GM21825 (cell line): ENCODE measurements at regions not wholly inside any gene's neighbourhood (a gene's known extent, or its start where the extent isn't known, plus 50 kb on each side); places are given as distances from the start of the nearest gene placed in this dataset.
"Not testable (repeated sequence)": the region's sequence is repeated elsewhere in the genome, so short reads cannot be mapped to it uniquely, and the experiment has no call there.

Source experiments
- ATAC-seq: cut with Tn5 transposase; IDR thresholded peaks from one replicate; pipeline ENCODE4 v1.9.1; 2021; ENCODE audit warnings: mild to moderate bottlenecking, moderate library complexity; ENCODE audit not compliant: unreplicated experiment

- ATAC-seq: no peak
Observed at GRCh38 chr13:54660277-54660676, 1631.7 kb downstream of the OLFM4 start.

- ATAC-seq: no peak
Observed at GRCh38 chr13:54676526-54677113, 1648.0 kb downstream of the OLFM4 start.

DNA sequence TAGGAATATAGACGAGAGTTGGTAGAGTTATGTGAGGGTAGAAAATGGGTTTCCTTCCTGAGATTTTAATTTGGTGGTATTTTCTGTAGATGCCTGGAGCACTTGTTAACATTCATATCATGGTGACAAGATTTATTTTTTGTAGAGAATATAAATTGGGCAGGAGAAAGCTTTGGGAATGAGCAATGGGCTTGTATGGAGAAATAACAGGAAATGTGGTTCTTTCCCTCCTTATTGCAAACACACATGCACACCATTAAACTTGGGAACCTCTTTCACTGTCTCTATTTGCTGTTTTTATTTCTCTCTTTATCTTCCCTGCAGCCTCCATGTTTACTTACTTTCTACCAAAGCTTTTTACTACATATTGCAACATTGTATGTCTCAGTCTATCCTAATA is 1653.6 kb downstream of the OLFM4 start:
- no peak for ATAC-seq

GRCh38 chr13:54687173-54687572 is 1658.6 kb downstream of the OLFM4 start:
- ATAC-seq: no peak

DNA sequence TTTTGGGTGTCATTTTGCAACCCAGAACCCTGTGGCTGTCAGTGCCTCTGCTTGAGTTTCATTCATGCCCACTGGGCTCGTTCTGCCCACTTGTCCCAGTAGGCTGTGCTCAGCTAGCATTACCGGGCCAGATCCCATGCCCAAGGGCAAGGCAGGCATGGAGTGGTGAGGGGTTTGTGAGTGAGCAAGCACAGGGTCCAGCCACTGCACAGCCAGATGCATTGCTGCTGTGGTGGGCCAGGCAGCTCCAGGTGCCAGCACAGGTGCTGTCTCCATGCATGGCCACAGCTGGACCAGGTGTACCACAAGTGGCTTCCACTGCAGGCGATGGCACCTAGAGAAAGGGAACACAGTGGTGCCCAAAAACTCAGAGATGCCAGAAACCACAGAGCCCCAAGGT is 1671.2 kb downstream of the OLFM4 start:
- no peak for ATAC-seq

DNA sequence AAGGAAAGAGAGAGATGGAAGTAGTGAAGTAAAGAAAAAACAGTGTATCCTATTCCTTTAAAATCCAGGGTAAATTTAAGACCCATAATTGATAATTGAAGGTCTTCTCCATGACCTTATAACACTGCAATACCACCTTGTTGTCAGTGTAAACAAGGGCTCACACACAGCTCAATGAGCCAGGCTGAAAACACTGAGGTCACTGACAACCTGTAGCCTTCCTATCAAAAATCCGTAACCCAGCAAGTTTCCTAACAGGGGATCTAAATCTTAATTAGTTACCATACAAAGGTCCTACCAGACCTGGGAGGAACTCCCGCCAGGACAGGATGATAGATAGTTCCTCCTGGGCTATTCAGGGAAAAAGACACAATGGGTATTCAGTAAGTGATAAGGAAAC is 1677.1 kb downstream of the OLFM4 start:
- ATAC-seq: no peak

- no peak for ATAC-seq
Observed at GRCh38 chr13:54706336-54706735, 1677.7 kb downstream of the OLFM4 start.

DNA sequence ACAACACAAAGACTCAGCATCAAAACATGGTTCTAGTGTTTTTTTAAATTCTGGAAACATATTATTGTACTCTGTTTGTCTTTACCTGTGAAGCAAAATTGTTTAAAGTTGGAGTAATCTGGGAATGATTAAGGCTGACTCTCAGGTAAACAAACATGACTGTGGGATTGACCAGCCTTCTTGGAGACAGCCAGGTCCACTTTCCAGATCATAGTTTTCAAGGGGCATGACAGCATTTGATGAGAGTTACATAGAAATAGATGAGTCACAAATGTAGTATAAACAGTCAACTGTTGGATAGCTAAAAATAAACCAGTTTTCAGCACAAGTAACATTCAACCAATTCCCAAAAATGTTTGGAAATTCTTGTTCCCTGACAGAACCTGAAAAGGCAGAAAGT is 1680.9 kb downstream of the OLFM4 start:
- ATAC-seq: no peak

DNA sequence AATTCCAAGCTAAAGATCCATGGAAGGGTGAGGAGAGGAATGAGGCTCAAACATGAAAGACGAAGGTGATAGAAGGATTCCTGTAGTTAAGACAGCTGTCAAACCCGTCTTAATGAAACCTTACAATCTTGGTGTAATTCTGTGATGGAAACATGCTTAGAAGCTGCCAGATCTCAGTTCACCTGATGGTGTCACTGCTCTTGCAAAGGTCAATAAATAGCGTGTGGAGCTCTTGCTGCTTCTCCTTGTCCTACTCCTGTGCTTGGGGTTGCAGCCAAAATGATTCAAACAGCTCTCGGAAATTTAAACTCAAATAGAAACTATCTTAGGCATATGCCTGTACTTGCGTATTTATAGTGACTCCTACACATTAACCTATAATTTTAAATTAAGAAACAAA is 1705.0 kb downstream of the OLFM4 start:
- no peak for ATAC-seq

GRCh38 chr13:54737211-54737610 is 1708.6 kb downstream of the OLFM4 start:
- ATAC-seq: not testable (repeated sequence)

DNA sequence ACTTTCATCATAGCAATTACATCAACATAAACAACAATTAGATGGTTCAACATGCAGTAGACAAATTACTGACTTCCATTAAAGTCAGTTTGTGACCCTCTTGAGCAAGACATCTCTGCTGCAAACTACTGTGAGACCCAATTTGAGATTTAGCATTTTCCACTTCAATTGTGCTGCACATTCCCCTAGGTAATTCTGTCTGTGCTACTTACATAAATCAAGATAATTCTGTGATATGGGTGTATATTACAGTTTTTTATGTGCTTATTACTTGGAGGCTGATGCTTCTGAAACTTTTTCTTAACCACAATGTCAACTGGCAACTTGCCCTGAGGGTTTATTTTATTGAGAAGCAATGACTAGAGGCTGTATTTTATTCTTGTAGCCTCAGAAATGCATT is 1714.4 kb downstream of the OLFM4 start:
- no peak for ATAC-seq

DNA sequence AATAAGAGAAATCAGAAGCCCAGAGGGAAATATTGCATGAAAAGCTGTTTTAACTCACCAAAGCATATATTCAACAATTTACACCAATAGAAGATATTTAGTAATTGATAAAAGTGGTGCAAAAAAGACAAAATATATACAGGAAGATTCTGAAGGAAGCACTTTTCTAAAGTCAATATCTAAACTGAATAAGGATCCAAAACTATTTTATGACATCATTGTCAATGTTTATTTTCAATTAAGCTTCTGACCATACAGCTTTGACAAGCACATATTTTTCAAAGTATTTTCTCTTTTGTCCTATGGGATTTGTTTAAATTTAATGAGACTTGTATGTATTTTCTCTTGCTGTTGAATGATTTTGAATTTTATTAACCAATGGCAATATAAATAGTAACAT is 1716.1 kb downstream of the OLFM4 start:
- ATAC-seq: no peak

- ATAC-seq: no peak
Observed at GRCh38 chr13:54750521-54750920, 1721.9 kb downstream of the OLFM4 start.

DNA sequence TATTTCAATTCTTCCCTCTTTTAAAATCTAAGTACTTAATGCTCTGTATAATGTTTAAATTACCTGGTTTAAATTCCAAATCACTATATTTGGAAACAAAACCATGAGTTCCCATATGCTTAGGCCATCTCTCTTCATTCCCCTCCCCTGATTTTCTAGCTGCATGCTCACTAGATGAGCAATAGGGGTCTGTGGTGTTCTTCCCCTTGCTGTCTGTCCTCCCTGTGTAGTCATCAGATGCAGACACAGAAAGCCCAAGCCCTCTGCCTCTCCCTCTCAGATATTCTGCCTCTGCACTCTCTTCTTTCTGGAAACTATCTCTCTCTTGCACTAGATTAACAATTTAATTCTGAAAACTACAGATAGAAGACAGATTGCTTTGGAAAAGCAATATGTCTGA is 1730.2 kb downstream of the OLFM4 start:
- no peak for ATAC-seq

DNA sequence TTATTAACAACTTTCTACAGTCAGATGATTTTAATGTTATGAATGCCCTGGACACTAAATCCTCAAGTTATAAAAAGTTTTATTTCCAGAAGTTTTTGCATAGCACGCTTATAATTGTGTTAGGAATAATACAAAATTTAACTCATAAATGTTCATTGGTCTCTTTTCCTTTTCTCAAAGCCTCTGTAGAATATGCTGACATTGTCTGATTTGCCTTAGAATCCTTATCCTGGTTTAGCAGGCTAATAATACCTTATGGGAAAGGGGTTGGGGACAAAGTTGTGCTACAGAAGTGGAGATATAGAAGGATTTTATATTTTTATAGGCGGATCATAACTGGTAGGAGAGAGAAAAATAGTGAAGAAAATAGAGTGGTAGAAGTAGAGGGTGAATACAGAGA is 1739.6 kb downstream of the OLFM4 start:
- no peak for ATAC-seq

GRCh38 chr13:54775501-54776191 is 1747.0 kb downstream of the OLFM4 start:
- no peak for ATAC-seq

DNA sequence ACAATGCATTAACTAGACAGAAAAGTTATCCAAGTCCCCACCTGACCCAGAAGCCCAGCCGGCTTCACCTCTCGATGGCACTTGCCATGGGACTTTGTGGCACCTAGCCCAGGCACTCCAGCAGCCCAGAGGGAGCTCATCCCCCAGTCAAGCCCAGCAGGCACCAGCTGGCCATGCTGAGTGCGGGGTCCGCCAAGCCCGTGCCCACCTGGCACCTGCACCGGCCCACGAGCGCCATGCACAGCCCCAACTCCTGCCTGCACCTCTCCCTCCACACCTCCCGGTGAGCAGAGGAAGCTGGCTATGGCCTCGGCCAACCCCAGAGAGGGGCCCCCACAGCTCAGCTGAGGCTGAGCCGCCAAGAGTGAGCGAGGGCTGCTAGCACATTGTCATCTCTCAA is 1759.1 kb downstream of the OLFM4 start:
- ATAC-seq: no peak

- ATAC-seq: no peak
Observed at GRCh38 chr13:54799621-54800226, 1771.1 kb downstream of the OLFM4 start.

GRCh38 chr13:54802226-54802625 is 1773.6 kb downstream of the OLFM4 start:
- no peak for ATAC-seq

DNA sequence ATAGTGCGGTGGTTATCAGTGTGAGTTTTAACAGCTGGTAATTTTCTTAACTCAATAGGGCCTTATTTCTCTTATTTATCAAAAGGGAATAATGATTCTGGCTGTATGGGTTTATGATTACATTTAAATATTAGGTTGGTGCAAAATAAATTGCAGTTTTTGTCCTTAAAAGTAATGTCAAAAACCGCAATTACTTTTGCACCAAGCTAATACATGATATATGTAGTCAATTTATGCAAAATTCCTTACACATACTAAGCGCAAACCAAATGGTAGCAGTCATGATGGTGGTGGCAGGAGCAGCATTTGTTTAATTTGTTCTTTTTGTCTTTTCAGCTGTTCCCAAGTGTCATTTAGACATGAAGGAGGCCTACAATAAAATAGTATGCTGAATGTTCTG is 1777.1 kb downstream of the OLFM4 start:
- ATAC-seq: no peak

DNA sequence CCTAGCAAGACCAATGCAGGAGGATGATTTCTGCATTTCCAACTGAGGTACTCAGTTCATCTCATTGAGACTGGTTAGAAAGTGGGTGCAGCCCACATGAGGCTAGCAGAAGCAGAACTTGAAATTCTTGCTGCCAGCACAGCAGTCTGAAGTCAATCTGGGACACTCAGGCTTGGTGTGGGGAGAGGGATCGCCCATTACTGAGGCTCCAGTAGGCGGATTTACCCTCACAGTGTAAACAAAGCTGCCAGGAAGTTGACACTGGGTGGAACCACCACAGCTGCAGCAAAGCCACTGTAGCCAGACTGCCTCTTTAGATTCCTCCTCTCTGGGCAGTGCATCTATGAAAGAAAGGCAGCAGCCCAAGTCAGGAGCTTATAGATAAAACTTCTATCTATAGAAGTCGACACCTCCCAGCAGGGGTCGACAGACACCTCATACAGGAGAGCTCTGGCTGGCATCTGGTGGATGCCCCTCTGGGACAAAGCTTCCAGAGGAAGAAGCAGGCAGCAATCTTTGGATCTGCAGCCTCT is 1793.4 kb downstream of the OLFM4 start:
- ATAC-seq: not testable (repeated sequence)

- not testable (repeated sequence) for ATAC-seq
Observed at GRCh38 chr13:54829391-54830068, 1800.9 kb downstream of the OLFM4 start.
